Mononuclear cell (primary cell): ENCODE measurements at regions not wholly inside any gene's neighbourhood (a gene's known extent, or its start where the extent isn't known, plus 50 kb on each side); places are given as distances from the start of the nearest gene placed in this dataset.
"Not testable (repeated sequence)": the region's sequence is repeated elsewhere in the genome, so short reads cannot be mapped to it uniquely, and the experiment has no call there.

Experiments
- H3K27me3 ChIP-seq: 2 replicates; pipeline ENCODE4 v1.6.0; 2011; ENCODE audit warnings: low read length, control low read depth; ENCODE audit not compliant: insufficient read depth
- H3K4me1 ChIP-seq: 2 replicates; pipeline ENCODE4 v1.5.1; 2011; ENCODE audit warnings: mild to moderate bottlenecking, low read length, control low read depth; ENCODE audit not compliant: insufficient read depth
- H3K4me3 ChIP-seq: 2 replicates; pipeline ENCODE4 v1.5.1; 2011; ENCODE audit warnings: mild to moderate bottlenecking, low read length, moderate library complexity
- H3K9me3 ChIP-seq: 2 replicates; pipeline ENCODE4 v1.5.1; 2011; ENCODE audit warnings: low read depth, mild to moderate bottlenecking, control low read depth, low read length

DNA sequence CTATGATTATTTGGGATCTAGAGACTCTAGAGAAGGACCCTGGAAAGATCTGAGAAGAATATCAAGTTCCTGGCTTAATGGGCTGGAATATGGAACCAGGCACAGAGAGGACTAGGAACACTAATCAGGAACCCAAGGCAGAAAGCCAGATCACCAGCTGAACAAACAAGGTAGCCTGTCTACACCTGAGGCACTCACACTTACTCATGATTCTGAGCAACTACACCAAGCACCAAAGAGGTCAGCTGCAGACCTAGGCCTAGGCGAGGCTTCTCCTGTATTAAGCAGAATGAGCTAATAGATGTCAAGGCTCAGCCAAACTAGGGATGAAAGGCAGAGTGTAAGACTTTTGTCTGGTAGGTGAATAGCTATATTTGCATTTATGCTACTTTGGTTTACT lies 368.1 kb downstream of the LTN1 start:
- no peak overlapping the region for H3K4me3 ChIP-seq
- H3K4me1 ChIP-seq: no peaks in the 10 kb centered on the region
- no peaks in the 10 kb centered on the region for H3K9me3 ChIP-seq
- H3K27me3 ChIP-seq: no peaks in the 10 kb centered on the region

DNA sequence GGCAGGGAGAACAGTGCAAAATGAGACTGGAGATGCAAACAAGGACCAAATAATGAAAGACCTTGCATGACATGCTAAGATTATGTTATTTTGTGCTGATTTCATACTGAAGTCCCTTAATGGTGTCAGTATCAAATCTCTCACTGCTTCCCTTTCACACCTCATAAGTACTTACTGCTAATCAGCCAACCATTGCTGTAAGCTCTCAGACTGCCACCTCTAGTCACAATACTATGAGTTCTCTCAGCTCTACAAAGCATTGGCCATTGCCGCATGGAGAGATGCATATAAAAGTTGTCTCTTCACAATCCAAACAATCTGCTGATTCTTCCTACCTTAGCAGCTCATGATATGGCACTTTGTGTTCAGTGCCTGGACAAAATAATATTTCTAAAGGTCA lies 375.4 kb downstream of the LTN1 start:
- no peaks in the 10 kb centered on the region for H3K4me1 ChIP-seq
- H3K9me3 ChIP-seq: no peaks in the 10 kb centered on the region
- H3K27me3 ChIP-seq: no peaks in the 10 kb centered on the region
- no peak overlapping the region for H3K4me3 ChIP-seq

DNA sequence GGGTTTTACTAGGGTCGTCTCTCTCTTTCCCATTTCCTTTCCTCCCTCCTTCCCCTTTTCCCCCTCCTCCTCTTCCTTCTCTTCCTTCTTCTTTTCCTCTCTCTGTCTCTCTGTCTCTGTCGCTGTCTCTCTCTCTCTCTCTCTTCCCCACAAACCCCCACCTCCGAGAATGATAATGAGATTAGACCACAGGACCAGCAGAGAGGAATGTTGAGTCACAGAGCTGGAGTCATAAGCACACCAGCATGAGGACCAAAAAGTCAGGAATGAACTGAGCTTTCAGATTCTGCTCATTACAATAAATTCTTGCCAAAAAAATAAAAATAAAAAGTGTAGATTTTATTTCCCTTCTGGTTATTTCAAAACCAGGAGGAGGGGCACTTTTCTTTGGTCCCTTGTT lies 377.4 kb downstream of the LTN1 start:
- Histone ChIP-seq H3K4me3 (no peak overlapping the region), H3K9me3 (no peaks in the 10 kb centered on the region), H3K4me1 (no peaks in the 10 kb centered on the region), H3K27me3 (no peaks in the 10 kb centered on the region)

DNA sequence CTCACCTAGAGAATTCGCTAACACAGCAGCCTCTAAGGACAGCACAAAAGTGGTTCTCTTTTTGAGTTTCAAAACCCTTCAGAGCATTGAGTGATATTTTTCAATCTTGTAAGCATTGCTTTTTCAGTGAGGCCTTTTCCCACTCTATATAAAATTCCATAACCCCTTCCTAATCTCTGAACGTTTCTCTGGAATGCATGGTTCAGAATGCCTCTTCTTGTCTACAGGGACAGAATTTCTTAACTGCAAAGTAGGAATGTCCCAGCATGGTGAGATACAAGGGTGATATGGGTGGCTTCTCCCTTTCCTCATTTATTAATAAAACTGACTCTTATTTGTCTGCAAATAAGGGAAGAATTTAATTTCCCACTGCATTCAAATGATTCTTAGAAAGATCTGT lies 377.9 kb downstream of the LTN1 start:
- Histone ChIP-seq H3K4me3 (no peak overlapping the region), H3K4me1 (no peaks in the 10 kb centered on the region), H3K9me3 (no peaks in the 10 kb centered on the region), H3K27me3 (no peaks in the 10 kb centered on the region)

DNA sequence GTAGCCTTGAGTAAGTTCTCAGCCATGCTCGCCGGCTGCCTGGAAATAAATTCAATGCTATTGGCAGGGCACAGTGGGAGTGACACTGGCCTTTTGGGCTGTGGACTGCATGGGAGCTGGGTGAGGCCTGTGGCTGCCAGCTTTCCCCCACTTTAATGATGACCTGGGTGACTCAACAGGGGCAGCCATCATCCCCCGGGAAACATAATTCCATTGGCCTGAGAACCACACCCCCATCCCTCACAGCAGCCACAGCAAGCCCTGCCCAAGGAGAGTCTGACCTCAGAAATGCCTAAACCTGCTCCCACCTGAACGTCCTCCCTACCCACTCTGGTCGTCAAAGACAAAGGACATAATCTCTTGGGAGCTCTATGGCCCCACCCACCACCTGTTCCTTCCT lies 384.0 kb downstream of the LTN1 start:
- Histone ChIP-seq H3K27me3 (no peaks in the 10 kb centered on the region), H3K4me1 (peaks cover 7% of the 10 kb centered on the region), H3K9me3 (no peaks in the 10 kb centered on the region), H3K4me3 (no peak overlapping the region)

DNA sequence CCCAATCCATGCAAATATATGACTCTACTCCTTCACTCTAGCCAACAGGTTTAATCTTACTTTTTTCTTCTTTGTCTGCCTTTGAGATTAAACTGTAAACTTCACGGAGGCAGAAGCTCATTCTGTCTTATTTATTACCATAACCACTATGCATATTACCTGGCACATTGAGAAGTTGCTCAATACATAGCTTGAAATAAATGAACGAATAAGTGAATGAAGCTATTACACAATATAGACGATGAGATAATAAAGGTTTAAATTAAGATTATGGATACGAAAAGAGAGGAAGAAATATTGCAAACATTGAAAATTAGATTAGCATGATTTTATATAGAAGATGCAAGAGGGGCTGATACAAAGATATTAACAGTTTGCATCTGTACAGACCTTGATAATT lies 385.1 kb downstream of the LTN1 start:
- H3K9me3 ChIP-seq: no peaks in the 10 kb centered on the region
- H3K4me3 ChIP-seq: no peak overlapping the region
- peaks cover 7% of the 10 kb centered on the region for H3K4me1 ChIP-seq
- H3K27me3 ChIP-seq: no peaks in the 10 kb centered on the region

DNA sequence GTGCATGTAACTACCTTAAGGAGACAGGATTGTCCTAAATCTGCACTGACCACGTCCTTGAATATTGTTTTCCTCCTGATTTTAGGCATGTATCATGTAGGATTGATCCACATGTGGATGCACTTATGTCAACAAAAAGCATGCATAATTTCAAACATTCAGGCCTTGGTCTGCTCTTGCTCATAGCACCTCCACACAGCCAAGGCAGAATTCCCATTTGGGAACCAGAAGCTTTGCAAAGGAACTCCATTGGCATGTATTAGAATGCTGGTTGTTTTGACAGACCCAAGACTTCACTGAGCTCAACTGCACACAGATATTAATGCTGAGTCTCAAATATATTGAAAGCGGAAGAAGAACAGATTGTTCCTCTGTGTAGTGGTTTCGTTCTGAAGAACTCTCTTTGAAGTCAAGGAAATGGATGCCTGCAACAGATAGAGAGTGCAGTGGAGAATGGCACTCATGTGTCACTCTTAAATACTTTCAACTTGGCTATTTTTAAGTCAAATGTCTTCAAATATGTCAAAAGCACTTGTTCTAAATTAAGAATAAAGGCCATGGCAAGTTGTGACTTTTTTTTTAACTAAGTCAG lies 387.6 kb downstream of the LTN1 start:
- H3K27me3 ChIP-seq: no peaks in the 10 kb centered on the region
- H3K9me3 ChIP-seq: peaks cover 2% of the 10 kb centered on the region
- peaks cover 7% of the 10 kb centered on the region for H3K4me1 ChIP-seq
- H3K4me3 ChIP-seq: no peak overlapping the region

DNA sequence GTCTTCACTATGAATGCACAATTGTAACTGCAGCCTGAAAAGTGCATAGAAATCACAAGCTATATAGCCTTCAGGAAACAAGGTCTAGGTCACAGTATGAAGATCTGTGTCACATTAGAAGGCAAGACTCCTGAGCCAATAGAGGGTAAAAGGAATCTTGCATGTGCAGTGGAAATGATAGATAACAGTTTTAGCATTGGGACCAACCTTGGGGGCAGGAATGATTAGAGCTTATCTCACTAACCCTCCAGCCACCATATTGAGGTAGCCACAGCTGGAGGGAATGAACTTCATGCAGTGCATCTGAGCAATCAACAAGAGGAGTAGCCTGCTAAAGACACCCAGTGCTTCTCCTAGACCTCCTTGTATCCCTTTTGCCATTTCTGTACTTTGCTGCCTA lies 390.1 kb downstream of the LTN1 start:
- peaks cover 11% of the 10 kb centered on the region for H3K9me3 ChIP-seq
- H3K27me3 ChIP-seq: no peaks in the 10 kb centered on the region
- H3K4me3 ChIP-seq: no peak overlapping the region
- H3K4me1 ChIP-seq: peaks cover 7% of the 10 kb centered on the region

DNA sequence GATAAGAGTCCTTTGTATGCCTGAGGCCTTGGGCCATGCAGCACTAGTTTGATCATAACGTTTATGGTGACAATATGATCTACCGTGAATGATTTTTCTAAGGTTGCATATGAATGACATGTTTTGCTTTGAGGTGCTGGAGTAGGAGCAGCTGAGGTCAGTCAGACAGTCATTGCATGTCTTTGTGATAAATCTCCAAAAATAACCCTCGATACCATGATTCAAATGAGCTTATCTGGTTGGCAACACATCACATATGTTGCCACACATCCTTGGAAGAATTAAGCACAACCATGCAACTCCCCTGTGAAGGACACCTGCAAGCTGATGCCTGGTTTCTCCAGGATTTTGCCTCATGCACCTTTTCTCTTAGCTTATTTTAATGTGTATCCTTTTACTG lies 394.5 kb downstream of the LTN1 start:
- no peak overlapping the region for H3K4me3 ChIP-seq
- H3K27me3 ChIP-seq: no peaks in the 10 kb centered on the region
- peaks cover 11% of the 10 kb centered on the region for H3K9me3 ChIP-seq
- no peaks in the 10 kb centered on the region for H3K4me1 ChIP-seq

DNA sequence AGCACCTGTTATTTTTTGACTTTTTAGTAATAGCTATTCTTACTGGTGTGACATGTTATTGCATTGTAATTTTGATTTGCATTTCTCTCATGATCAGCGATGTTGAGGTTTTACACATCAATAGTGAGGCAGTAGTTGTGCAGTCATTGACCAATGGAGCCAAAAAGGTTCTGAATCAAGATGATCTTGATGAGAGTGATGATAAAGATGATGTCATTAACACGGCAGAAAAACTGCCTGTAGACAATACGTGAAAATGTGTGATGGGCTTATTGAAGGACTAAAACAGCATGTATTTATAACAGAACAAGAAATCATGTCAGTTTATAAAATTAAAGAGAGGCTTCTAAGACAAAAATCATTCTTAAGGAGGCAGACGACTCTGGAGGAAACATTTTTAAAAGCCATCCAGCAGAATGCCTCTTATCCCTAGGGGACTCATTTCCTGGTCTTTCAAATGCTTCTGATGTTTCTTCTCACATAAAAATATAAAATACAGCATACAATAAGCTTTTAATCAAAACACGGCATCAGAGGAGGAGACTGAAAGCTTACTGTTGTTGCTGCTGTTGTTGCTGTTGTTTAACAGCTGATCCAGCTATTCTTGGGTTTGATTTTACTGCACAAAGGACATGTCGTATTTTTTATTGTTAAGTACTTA lies 400.3 kb downstream of the LTN1 start:
- no peak overlapping the region for H3K4me3 ChIP-seq
- H3K9me3 ChIP-seq: no peaks in the 10 kb centered on the region
- H3K4me1 ChIP-seq: no peaks in the 10 kb centered on the region
- H3K27me3 ChIP-seq: no peaks in the 10 kb centered on the region

DNA sequence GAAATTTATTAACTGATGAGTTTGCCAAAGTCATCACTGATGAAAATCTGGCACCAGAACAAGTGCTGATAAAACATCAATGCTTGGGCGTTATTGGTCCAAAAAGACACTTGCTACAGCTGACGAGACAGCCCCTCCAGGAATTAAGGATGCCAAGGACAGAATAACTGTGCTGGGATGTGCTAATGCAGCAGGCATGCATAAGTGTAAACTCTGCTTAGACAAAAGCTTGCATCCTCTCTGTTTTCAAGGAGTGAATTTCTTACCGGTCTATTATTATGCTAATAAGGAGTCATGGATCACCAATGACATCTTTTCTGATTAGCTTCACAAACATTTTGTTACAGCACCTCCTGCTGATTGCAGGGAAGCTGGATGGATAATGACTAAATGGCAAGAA lies 402.0 kb downstream of the LTN1 start:
- no peaks in the 10 kb centered on the region for H3K27me3 ChIP-seq
- no peaks in the 10 kb centered on the region for H3K4me1 ChIP-seq
- H3K4me3 ChIP-seq: no peak overlapping the region
- no peaks in the 10 kb centered on the region for H3K9me3 ChIP-seq

DNA sequence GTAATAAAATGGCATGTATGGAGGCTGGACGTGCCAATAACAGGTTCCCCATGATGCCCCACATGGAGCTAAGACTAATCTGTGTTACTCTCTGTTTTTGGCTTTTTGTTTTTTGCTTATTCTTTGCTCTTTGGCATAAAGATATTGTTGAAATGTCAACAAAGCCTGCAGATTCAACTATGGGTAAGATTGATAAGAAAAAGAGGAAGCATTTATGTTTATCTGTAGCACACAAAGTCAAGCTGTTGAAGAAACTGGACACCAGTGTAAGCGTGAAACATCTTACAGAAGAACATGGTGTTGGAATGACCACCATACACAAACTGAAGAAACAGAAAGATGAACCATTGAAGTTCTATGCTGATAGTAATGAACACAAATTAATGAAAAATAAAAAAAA lies 402.7 kb downstream of the LTN1 start:
- Histone ChIP-seq H3K4me1 (no peaks in the 10 kb centered on the region), H3K27me3 (no peaks in the 10 kb centered on the region), H3K4me3 (no peak overlapping the region), H3K9me3 (no peaks in the 10 kb centered on the region)

DNA sequence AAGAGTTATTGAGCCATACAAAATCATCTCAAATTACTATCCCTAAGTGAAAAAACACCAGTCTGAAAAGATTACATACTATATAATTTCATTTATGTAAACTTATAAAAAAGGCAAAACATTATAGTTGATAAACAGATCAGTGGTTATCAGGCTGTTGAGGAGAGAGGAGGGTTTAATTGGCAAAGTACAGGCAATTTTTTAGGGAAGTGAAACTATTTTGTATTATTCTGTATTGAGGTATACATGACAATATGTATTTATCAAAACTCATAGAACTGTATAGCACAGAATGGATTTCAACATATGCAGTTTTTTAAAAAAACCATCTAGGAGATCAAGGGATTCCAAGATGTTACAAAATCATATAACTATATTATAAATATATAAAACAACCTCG lies 403.7 kb downstream of the LTN1 start:
- H3K27me3 ChIP-seq: no peaks in the 10 kb centered on the region
- no peaks in the 10 kb centered on the region for H3K9me3 ChIP-seq
- H3K4me1 ChIP-seq: no peaks in the 10 kb centered on the region
- no peak overlapping the region for H3K4me3 ChIP-seq

DNA sequence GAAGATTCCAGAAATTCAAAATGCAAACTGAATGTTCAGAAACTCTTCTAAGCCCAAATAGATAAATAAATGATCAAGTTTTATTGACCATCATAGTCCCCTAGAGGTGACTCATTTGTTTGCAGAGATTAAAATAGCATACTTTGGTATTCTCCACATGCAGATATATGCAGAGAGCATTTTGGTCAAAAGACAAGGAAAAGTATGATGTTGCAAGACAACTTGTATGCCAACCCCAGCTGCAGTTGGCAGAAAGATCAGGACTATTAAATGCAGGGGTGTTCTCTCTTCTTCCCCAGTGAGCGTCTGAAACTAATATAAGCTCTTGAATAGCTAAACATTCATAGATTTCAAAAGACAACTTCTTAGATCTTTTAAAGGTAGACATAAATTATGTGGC lies 404.9 kb downstream of the LTN1 start:
- no peaks in the 10 kb centered on the region for H3K4me1 ChIP-seq
- no peaks in the 10 kb centered on the region for H3K9me3 ChIP-seq
- H3K27me3 ChIP-seq: no peaks in the 10 kb centered on the region
- no peak overlapping the region for H3K4me3 ChIP-seq

DNA sequence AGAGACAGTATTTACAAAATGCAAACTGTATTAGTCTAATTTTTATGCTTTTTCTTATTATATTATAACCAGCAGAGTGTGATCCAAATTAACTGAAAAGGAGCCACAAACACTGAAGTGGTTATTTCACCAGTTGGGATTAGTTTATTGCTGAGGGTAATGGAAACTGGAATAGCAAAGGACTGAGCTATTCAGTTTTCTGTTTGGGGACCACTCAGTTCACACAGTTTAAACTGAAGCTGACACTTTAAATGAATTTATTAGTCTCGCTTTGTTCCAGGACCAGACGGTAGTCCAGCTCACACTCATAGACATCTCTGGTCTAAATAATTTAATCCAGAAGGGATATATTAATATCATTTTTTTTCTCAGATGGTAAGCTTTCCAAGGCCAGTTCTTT lies 410.7 kb downstream of the LTN1 start:
- Histone ChIP-seq H3K9me3 (no peaks in the 10 kb centered on the region), H3K4me1 (no peaks in the 10 kb centered on the region), H3K27me3 (no peaks in the 10 kb centered on the region), H3K4me3 (no peak overlapping the region)

DNA sequence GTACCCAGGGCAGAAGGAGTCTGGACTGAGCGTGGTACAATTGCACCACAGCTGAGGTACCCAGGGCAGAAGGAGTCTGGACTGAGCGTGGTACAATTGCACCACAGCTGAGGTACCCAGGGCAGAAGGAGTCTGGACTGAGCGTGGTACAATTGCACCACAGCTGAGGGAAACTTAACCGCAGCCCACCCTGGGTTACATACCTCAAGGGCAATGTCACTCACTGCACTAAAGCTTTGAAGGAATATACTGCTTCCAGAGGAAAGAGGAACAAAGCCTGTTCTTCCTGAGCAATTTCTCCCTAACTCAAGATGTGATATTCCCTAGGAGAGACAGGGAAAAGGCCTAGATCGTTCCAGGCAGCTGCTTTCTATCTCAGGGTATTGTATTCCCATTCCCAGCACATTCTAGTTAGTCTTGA lies 411.4 kb downstream of the LTN1 start:
- H3K27me3 ChIP-seq, H3K9me3 ChIP-seq, H3K4me3 ChIP-seq, H3K4me1 ChIP-seq: not testable (repeated sequence)
